ENCODE measurements at regions not wholly inside any gene's neighbourhood (a gene's known extent, or its start where the extent isn't known, plus 50 kb on each side); places are given as distances from the start of the nearest gene placed in this dataset.

DNA sequence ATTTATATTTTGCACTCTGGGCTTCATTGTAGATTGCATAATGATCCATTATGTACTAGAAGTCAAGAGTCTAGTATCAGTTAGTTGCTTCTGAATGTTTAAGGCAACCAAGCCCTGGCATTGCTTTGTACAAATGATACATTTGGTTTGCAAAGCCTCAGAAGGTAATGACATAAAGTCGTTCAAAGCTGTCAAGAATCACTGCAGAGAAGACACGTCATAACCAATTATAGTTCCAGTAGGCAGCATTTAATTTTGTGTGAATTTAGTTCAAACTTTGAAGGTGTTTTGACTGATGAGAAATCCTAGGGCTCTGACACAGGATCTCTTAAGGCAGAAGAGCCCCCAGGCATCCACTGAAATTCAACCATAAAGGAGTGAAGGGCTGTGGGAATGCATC lies 163.0 kb upstream of the KRR1 start:
- no peaks in the 10 kb centered on the region for H3K36me3 ChIP-seq (replicated peaks in 1 of 2; ENCODE audit: control insufficient read depth in 1 of 2, insufficient read depth in 2 of 2, low read length in 1 of 2)
- no peak for DNase-seq
- no peaks in the 10 kb centered on the region for H3K79me2 ChIP-seq (ENCODE audit: insufficient read depth)
- H3K27ac ChIP-seq (ENCODE audit: low read depth in 2 of 2, low read length in 1 of 2), result no peak overlapping the region
- H3K4me1 ChIP-seq (ENCODE audit: control insufficient read depth in 1 of 2, insufficient read depth in 2 of 2, low read depth in 1 of 2, low read length in 1 of 2), result peaks cover 0 to 4% of the 10 kb centered on the region in 2 experiments; a peak in 2 of 4 replicates
- H3F3A ChIP-seq (replicated peaks; ENCODE audit: insufficient read depth), result no peaks in the 10 kb centered on the region
- 72% methylated on average over 2 of the region's 2 CpGs for WGBS (ENCODE audit: low lambda C conversion rate)
- no peak overlapping the region for H3K4me2 ChIP-seq
- no peaks in the 10 kb centered on the region for H4K20me1 ChIP-seq (ENCODE audit: insufficient read depth)
- H3K9me2 ChIP-seq, result no peaks in the 10 kb centered on the region
- ChIA-PET POLR2A (no interaction called here), CTCF (no interaction called here)
- TF ChIP-seq NRF1 (IDR thresholded peaks at IDR 0.05; ENCODE audit: low read depth, low read length) (no peak), GATA2 (CRISPR knock-in tag; IDR thresholded peaks at IDR 0.05) (no peak), SMC3 (IDR thresholded peaks at IDR 0.05; ENCODE audit: low read depth, low read length) (no peak), SIN3A (IDR thresholded peaks at IDR 0.05; ENCODE audit: borderline replicate concordance, low read depth, low read length) (no peak), GABPA (IDR thresholded peaks at IDR 0.05; ENCODE audit: low read depth) (no peak), MXI1 (IDR thresholded peaks at IDR 0.05; ENCODE audit: low read depth, low read length) (no peak), TCF12 (IDR thresholded peaks at IDR 0.05) (no peak), MEF2A (IDR thresholded peaks at IDR 0.05; ENCODE audit: borderline replicate concordance, low read depth) (no peak), TEAD4 (IDR thresholded peaks at IDR 0.05; ENCODE audit: borderline replicate concordance, insufficient read depth) (no peak), EZH2phosphoT487 (IDR thresholded peaks at IDR 0.05; ENCODE audit: borderline replicate concordance, low read depth) (no peak), RFX5 (IDR thresholded peaks at IDR 0.05; ENCODE audit: low read length) (no peak), FOSL2 (IDR thresholded peaks at IDR 0.05; ENCODE audit: borderline replicate concordance, low read depth) (no peak)
- TF ChIP-seq, protein P1, sequence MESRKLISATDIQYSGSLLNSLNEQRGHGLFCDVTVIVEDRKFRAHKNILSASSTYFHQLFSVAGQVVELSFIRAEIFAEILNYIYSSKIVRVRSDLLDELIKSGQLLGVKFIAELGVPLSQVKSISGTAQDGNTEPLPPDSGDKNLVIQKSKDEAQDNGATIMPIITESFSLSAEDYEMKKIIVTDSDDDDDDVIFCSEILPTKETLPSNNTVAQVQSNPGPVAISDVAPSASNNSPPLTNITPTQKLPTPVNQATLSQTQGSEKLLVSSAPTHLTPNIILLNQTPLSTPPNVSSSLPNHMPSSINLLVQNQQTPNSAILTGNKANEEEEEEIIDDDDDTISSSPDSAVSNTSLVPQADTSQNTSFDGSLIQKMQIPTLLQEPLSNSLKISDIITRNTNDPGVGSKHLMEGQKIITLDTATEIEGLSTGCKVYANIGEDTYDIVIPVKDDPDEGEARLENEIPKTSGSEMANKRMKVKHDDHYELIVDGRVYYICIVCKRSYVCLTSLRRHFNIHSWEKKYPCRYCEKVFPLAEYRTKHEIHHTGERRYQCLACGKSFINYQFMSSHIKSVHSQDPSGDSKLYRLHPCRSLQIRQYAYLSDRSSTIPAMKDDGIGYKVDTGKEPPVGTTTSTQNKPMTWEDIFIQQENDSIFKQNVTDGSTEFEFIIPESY (IDR thresholded peaks at IDR 0.05; ENCODE audit: borderline replicate concordance, low read depth), result no peak
- TF ChIP-seq, protein P2, sequence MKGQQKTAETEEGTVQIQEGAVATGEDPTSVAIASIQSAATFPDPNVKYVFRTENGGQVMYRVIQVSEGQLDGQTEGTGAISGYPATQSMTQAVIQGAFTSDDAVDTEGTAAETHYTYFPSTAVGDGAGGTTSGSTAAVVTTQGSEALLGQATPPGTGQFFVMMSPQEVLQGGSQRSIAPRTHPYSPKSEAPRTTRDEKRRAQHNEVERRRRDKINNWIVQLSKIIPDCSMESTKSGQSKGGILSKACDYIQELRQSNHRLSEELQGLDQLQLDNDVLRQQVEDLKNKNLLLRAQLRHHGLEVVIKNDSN (IDR thresholded peaks at IDR 0.05; ENCODE audit: borderline replicate concordance, low read depth), result no peak
- TF ChIP-seq, protein P3, sequence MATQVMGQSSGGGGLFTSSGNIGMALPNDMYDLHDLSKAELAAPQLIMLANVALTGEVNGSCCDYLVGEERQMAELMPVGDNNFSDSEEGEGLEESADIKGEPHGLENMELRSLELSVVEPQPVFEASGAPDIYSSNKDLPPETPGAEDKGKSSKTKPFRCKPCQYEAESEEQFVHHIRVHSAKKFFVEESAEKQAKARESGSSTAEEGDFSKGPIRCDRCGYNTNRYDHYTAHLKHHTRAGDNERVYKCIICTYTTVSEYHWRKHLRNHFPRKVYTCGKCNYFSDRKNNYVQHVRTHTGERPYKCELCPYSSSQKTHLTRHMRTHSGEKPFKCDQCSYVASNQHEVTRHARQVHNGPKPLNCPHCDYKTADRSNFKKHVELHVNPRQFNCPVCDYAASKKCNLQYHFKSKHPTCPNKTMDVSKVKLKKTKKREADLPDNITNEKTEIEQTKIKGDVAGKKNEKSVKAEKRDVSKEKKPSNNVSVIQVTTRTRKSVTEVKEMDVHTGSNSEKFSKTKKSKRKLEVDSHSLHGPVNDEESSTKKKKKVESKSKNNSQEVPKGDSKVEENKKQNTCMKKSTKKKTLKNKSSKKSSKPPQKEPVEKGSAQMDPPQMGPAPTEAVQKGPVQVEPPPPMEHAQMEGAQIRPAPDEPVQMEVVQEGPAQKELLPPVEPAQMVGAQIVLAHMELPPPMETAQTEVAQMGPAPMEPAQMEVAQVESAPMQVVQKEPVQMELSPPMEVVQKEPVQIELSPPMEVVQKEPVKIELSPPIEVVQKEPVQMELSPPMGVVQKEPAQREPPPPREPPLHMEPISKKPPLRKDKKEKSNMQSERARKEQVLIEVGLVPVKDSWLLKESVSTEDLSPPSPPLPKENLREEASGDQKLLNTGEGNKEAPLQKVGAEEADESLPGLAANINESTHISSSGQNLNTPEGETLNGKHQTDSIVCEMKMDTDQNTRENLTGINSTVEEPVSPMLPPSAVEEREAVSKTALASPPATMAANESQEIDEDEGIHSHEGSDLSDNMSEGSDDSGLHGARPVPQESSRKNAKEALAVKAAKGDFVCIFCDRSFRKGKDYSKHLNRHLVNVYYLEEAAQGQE (IDR thresholded peaks at IDR 0.05; ENCODE audit: low read depth, low read length), result no peak
- TF ChIP-seq, protein P4, sequence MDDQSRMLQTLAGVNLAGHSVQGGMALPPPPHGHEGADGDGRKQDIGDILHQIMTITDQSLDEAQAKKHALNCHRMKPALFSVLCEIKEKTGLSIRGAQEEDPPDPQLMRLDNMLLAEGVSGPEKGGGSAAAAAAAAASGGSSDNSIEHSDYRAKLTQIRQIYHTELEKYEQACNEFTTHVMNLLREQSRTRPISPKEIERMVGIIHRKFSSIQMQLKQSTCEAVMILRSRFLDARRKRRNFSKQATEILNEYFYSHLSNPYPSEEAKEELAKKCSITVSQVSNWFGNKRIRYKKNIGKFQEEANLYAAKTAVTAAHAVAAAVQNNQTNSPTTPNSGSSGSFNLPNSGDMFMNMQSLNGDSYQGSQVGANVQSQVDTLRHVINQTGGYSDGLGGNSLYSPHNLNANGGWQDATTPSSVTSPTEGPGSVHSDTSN (IDR thresholded peaks at IDR 0.05), result no peak
- TF ChIP-seq, protein P5, sequence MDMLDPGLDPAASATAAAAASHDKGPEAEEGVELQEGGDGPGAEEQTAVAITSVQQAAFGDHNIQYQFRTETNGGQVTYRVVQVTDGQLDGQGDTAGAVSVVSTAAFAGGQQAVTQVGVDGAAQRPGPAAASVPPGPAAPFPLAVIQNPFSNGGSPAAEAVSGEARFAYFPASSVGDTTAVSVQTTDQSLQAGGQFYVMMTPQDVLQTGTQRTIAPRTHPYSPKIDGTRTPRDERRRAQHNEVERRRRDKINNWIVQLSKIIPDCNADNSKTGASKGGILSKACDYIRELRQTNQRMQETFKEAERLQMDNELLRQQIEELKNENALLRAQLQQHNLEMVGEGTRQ (IDR thresholded peaks at IDR 0.05; ENCODE audit: borderline replicate concordance, low read depth, low read length), result no peak
- TF ChIP-seq, protein P6, sequence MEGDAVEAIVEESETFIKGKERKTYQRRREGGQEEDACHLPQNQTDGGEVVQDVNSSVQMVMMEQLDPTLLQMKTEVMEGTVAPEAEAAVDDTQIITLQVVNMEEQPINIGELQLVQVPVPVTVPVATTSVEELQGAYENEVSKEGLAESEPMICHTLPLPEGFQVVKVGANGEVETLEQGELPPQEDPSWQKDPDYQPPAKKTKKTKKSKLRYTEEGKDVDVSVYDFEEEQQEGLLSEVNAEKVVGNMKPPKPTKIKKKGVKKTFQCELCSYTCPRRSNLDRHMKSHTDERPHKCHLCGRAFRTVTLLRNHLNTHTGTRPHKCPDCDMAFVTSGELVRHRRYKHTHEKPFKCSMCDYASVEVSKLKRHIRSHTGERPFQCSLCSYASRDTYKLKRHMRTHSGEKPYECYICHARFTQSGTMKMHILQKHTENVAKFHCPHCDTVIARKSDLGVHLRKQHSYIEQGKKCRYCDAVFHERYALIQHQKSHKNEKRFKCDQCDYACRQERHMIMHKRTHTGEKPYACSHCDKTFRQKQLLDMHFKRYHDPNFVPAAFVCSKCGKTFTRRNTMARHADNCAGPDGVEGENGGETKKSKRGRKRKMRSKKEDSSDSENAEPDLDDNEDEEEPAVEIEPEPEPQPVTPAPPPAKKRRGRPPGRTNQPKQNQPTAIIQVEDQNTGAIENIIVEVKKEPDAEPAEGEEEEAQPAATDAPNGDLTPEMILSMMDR (IDR thresholded peaks at IDR 0.05), result no peak
- TF ChIP-seq, protein P7, sequence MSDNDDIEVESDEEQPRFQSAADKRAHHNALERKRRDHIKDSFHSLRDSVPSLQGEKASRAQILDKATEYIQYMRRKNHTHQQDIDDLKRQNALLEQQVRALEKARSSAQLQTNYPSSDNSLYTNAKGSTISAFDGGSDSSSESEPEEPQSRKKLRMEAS (IDR thresholded peaks at IDR 0.05; ENCODE audit: low read depth), result no peak
- H3K9me3 ChIP-seq, result 0 out of 2 replicates have a peak, but pooled peaks cover under 1% of the 10 kb centered on the region
- no peak overlapping the region for H2AFZ ChIP-seq (ENCODE audit: low read depth)
- H3K27me3 ChIP-seq (ENCODE audit: insufficient read depth), result no peaks in the 10 kb centered on the region
- no peak overlapping the region for H3K4me3 ChIP-seq (ENCODE audit: low read depth in 2 of 2, low read length in 1 of 2)
- H3K9ac ChIP-seq, result no peak overlapping the region
